DMS79 treated with DMSO at 0.1 percent for 48 hours (cell line): ENCODE measurements at regions not wholly inside any gene's neighbourhood (a gene's known extent, or its start where the extent isn't known, plus 50 kb on each side); places are given as distances from the start of the nearest gene placed in this dataset.

Experiments
- DNase-seq: peaks from one replicate; lab custom pipeline; 2025; lab: John Stamatoyannopoulos, UW

GRCh38 chr10:111885919-111886318 is 297.6 kb downstream of the GPAM start:
- DNase-seq, result no peak

GRCh38 chr10:111887266-111887665 is 296.3 kb downstream of the GPAM start:
- DNase-seq, result no peak

- no peak for DNase-seq
These were observed 293.5 kb downstream of the GPAM start for GRCh38 chr10:111890046-111890445.

GRCh38 chr10:111916011-111916410 is 267.6 kb downstream of the GPAM start:
- DNase-seq, result no peak

DNA sequence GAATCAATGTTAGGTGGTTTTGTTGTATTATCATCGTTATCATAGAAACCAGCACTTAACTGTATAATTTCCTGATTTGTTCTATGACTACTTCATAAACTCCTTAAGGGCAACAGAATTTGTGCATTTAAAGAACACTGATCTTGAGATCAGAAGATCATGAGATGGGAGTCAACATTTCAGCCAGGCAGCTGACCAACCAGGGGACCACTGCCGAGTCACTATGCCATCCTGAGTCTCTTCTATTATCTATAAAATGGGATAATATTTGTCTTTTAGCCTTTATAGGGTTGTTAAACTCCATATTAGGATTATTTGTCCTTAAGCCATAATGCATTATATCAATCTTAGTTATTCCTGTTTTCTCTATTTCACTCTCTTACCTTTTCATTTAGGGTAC is 261.7 kb downstream of the GPAM start:
- no peak for DNase-seq

- DNase-seq, result no peak
These were observed 260.5 kb downstream of the GPAM start for GRCh38 chr10:111923032-111923431.

DNA sequence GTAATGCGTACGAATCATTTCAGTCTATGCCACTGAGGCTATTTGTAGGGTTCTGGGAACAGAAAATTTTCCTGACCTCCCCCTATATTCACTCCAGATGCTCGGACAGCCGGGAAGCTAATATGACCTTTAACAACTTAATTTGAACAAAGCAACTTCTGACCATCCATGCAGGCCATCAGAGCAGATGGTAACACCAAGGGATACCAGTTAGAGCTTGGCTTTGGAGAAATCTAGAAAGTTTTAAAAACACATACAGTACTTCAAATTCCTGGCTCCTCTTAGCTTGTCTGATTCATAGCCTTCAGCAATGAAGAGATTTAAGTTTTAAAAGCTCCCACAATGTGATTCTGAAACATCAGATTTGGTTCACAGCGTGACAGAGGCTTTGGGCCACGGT is 257.3 kb downstream of the GPAM start:
- DNase-seq, result no peak

GRCh38 chr10:111933937-111934336 is 249.6 kb downstream of the GPAM start:
- DNase-seq, result no peak

DNA sequence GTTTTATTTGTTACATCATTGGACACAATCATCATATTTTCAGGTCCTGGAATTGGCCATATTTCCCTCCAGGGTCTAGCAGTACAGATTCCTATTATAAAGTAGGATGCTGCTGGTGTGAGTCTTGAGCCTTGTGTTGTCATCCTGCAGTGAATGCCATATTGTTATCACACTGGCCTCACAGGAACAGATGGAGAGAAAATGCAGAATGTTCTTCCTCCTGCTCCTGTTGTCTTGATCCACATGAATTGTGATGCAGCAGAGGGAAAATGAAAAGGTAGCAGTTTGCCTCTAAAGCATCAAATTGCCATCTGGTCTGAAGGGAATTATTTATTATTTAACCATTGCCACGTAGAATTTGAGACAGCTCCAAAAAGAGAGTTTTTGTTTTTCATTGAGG is 248.6 kb downstream of the GPAM start:
- no peak for DNase-seq

- no peak for DNase-seq
These were observed 247.4 kb downstream of the GPAM start for GRCh38 chr10:111936143-111936542.

GRCh38 chr10:111944331-111944730 is 239.2 kb downstream of the GPAM start:
- no peak for DNase-seq

GRCh38 chr10:111953949-111954348 is 229.6 kb downstream of the GPAM start:
- DNase-seq, result no peak

DNA sequence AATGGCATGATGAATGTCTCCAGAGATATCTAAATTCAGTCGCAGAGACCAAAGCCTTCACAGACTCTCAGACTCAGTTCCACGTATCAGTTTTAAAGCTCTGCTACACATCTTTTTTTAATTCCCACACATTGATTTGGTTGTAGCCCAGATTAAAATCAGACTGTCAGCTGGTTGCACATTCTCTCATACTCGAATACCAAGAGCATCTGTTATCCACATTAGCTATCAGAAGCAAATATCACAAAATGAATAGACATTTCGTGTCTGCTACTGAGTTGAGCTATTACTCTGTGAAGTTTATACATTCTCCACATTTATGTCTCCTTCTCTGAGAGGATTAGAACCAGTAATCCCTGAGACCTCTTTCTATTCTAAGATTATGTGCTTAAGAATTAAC is 229.2 kb downstream of the GPAM start:
- DNase-seq, result no peak

DNA sequence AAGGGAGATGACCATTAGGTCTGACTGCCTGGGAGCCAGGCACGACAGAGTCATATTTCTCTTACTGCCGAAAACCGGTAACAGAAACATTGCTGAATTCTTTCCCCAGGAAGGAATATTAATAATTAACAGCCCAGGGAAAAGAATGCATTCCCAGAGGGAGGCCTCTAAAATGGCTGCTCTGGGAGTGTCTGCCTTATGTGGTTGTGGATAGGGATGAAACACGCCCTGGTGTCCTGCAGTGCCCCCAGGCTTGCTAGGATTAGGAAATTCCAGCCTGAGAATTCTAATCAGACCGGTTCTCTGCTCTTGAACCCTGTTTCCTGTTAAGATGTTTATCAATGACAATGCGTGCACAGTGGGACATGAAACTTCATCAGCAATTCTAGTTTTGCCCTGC is 226.7 kb downstream of the GPAM start:
- DNase-seq, result no peak

DNA sequence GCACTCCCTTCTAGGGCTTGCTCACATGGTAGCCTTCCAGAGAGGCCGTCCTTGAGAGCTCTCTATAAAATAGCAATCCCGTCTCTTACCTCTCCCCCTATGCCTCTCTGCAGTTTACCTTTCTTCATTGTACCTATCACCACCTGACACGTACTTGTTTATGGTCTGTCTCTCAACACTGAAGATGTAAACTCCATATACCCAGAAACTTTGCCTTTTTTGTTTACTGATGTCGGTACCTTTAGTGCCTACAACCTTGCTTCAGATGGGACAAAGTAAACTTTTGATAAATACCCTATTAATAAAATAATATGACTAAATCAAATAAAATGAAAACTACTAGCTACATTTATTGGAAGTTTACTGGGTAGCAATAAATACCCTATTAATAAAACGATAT is 220.6 kb downstream of the GPAM start:
- DNase-seq, result no peak

- DNase-seq, result no peak
These were observed 216.4 kb downstream of the GPAM start for GRCh38 chr10:111967116-111967515.

DNA sequence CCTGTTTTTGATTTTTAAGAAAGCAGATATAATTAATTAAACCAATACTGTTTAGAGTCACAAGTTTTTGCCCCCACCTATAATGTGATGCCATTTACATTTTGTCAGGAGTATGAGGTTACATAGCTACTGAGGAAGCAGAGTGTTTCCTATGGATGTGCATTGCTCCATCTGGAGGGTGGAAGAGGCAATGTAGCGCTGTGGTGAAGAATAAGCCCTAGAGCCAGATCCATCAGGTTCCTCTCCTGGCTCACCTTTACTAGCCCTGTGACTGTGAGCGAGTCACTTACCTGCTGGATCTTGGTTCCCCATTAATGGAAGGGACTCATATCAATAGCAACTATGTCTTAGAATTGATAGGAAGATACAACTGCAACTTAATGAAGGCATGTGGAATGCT is 216.0 kb downstream of the GPAM start:
- DNase-seq, result no peak

DNA sequence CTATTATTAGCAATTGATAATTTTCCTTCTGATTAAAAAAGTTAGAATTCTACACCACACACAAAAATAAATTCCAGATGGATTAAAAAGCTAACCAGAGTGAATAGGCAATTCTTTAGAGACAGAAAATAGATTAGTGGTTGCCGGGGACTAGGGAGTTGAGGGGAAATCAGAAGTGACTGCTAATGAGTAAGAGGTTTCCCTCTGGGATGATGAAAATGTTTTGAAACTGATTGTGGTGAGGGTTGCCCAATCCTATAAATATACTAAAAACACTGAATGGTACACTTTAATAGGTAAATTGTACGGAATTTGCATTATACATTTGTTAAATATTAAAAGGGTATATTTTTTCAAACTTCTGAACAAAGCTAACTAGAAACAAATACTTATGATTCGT is 214.9 kb downstream of the GPAM start:
- no peak for DNase-seq

GRCh38 chr10:111970111-111970510 is 213.5 kb downstream of the GPAM start:
- no peak for DNase-seq

- DNase-seq, result no peak
These were observed 211.5 kb downstream of the GPAM start for GRCh38 chr10:111972109-111972508.

DNA sequence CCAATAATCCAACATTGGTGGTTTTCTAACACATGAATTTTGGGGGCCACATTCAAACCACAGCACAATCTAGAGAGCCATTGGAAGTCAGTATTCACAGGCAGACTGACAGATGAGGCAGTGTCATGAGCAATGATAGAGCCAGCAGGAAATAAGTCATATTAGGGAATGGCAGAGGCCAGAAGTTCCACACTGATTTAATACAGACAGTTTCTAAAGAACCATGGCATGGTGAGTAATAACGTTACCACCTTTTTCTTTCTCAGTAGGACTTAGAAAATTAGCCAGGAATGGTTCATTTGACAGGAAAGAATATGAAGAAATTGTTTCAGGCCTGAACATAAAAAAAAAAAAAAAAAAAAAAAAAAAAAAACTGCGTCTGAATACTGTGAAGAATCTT is 210.3 kb downstream of the GPAM start:
- no peak for DNase-seq

- DNase-seq, result no peak
These were observed 209.7 kb downstream of the GPAM start for GRCh38 chr10:111973826-111974225.

DNA sequence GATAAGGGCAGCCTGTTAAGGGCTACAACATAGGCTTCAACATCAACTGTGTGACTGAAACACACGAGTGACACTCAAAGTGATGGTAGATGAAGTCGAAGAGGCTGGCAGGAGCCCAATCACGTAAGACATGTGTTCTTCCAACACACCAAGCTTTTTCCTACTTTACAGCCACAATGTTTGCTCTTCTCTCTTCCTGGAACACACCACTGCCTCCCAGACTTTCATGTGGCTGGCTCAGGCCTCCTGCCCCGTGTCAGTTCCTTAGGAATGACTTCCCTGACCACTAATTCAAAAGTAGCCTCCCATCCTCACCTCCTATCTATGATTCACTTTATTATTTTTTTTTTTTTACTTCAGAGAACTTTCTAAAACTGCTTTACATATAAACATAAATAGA is 209.2 kb downstream of the GPAM start:
- no peak for DNase-seq

- no peak for DNase-seq
These were observed 207.0 kb downstream of the GPAM start for GRCh38 chr10:111976557-111976956.

DNA sequence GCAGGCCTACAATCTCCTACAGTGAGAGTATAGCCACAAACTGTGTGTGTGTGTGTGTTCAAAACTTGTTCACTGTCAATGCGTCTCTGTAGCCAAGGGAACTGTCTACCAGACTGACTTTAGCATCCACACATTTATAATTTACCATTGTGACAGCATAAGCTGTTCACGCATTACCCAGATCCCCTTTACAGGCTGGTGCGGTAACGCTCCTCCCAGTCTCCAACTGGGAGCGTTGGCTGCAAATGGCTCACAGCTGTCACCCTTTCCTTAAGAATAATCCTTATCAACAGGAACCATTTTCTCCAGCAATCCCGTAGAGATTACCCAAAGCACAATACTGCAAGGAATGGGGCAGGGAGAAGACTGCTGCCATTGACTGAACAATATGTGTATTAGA is 199.5 kb downstream of the GPAM start:
- DNase-seq, result no peak
